RWPE1 (cell line): ENCODE measurements at regions not wholly inside any gene's neighbourhood (a gene's known extent, or its start where the extent isn't known, plus 50 kb on each side); places are given as distances from the start of the nearest gene placed in this dataset.

Experiments used
- CTCF ChIA-PET: fragments of 350-600 bp; sonication (Branson Sonifier 250); formaldehyde crosslinking; extraction: SDS; loops from one replicate; lab custom pipeline; 2021; lab: Yijun Ruan, JAX
- POLR2A ChIA-PET: fragments of 400-600 bp; formaldehyde crosslinking; extraction: SDS; loops from one replicate; lab custom pipeline; 2020; ENCODE audit warnings: antibody characterized with exemption; ENCODE audit not compliant: low non-redundant PET; lab: Yijun Ruan, JAX
- DNase-seq: peaks from one replicate; pipeline ENCODE4 v3.0.0; 2012; ENCODE audit warnings: low spot score
- H3K27ac ChIP-seq: fragments of 450-650 bp; 2 replicates; pipeline ENCODE4 v1.5.1; 2017
- TF ChIP-seq, protein P1 (sequence below): fragments of 450-650 bp; conservative IDR thresholded peaks from 2 replicates; pipeline ENCODE4 v1.5.1; 2017; ENCODE audit warnings: low read depth, mild to moderate bottlenecking

GRCh38 chrX:8105531-8105930 is 65.5 kb downstream of the VCX2 start:
- TF ChIP-seq, protein P1, sequence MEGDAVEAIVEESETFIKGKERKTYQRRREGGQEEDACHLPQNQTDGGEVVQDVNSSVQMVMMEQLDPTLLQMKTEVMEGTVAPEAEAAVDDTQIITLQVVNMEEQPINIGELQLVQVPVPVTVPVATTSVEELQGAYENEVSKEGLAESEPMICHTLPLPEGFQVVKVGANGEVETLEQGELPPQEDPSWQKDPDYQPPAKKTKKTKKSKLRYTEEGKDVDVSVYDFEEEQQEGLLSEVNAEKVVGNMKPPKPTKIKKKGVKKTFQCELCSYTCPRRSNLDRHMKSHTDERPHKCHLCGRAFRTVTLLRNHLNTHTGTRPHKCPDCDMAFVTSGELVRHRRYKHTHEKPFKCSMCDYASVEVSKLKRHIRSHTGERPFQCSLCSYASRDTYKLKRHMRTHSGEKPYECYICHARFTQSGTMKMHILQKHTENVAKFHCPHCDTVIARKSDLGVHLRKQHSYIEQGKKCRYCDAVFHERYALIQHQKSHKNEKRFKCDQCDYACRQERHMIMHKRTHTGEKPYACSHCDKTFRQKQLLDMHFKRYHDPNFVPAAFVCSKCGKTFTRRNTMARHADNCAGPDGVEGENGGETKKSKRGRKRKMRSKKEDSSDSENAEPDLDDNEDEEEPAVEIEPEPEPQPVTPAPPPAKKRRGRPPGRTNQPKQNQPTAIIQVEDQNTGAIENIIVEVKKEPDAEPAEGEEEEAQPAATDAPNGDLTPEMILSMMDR: no peak
- no peak overlapping the region for H3K27ac ChIP-seq
- DNase-seq: no peak
- ChIA-PET POLR2A (no interaction called here), CTCF (no interaction called here)

GRCh38 chrX:8103655-8104054 is 67.4 kb downstream of the VCX2 start:
- H3K27ac ChIP-seq: no peak overlapping the region
- TF ChIP-seq, protein P1: no peak
- ChIA-PET CTCF (no interaction called here), POLR2A (no interaction called here)
- DNase-seq: no peak

GRCh38 chrX:8091510-8091909 is 79.6 kb downstream of the VCX2 start:
- H3K27ac ChIP-seq: no peak overlapping the region
- ChIA-PET CTCF (no interaction called here), POLR2A (no interaction called here)
- TF ChIP-seq, protein P1: no peak
- no peak for DNase-seq

GRCh38 chrX:8090906-8091305 is 80.2 kb downstream of the VCX2 start:
- TF ChIP-seq, protein P1: no peak
- DNase-seq: no peak
- CTCF ChIA-PET: no interaction called here
- H3K27ac ChIP-seq: no peak overlapping the region
- POLR2A ChIA-PET: no interaction called here

DNA sequence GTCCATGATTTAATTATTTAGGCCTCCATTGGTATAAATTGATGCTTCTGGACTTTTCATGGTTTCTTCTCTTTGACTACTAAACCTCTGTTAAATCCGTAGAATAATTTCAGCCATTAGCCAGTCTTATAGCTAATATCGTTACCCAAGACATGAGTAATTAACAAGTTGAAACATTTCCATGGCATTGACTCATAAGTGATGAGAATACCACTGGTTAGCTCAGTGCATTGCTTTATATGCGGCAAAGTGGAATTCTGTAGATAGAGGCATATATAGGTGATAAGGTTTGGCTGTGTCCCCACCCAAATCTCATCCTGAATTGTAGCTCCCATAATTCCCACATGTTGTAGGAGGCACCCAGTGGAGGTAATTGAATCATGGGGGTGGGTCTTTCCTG is 80.6 kb downstream of the VCX2 start:
- ChIA-PET POLR2A (interaction anchor here (0.6 kb wide), 1 partner anchor 153 kb away, joined by 3 read pairs; no protein-coding TSS in a partner anchor), CTCF (interaction anchor here (0.6 kb wide), 1 partner anchor 559 kb away, joined by 3 read pairs; no protein-coding TSS in a partner anchor)
- DNase-seq: peak; percentile 32

DNA sequence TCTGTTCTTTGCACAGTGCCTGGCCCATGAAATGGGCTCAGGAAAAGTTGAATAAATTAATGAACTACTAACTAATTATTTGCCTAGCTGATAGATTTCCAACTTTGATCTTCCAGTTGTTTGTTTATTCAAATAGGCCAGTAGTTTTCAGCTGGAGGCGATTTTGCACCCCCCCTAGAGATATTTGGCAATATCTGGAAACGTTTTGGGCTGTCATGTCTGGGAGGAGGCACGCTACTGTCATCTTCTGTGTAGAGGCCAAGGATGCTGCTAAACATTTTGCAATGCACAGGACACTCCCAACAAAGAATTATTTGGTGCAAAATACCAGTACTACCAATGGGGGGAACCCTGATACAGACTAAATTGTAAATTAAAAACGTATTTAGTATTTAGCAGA is 81.9 kb downstream of the VCX2 start:
- CTCF ChIA-PET: no interaction called here
- POLR2A ChIA-PET: no interaction called here
- DNase-seq: no peak
- H3K27ac ChIP-seq: no peak overlapping the region
- TF ChIP-seq, protein P1: no peak

More for the DNA sequence above, 80.6 kb downstream of the VCX2 start:
- no peak overlapping the region for H3K27ac ChIP-seq
- TF ChIP-seq, protein P1: no peak
